H9 (cell line): ENCODE measurements at regions not wholly inside any gene's neighbourhood (a gene's known extent, or its start where the extent isn't known, plus 50 kb on each side); places are given as distances from the start of the nearest gene placed in this dataset.

Experiments used
- DNase-seq: peaks from one replicate; pipeline ENCODE4 v3.0.0-alpha.2; 2017
- H2AFZ ChIP-seq: one replicate; pipeline ENCODE4 v1.6.1; 2013; ENCODE audit warnings: mild to moderate bottlenecking, low read length, control low read depth, moderate library complexity
- H2AK5ac ChIP-seq: 2 replicates; pipeline ENCODE4 v1.6.1; 2013; ENCODE audit warnings: low read length, control low read depth, mixed read lengths; ENCODE audit not compliant: insufficient read length
- H2BK120ac ChIP-seq: one replicate; pipeline ENCODE4 v1.6.1; 2013; ENCODE audit warnings: low read depth, mild to moderate bottlenecking, low read length, control low read depth, inconsistent platforms; ENCODE audit not compliant: poor library complexity, severe bottlenecking
- H2BK12ac ChIP-seq: 2 replicates; pipeline ENCODE4 v1.6.1; 2013; ENCODE audit warnings: low read length, control low read depth, mixed read lengths, low read depth; ENCODE audit not compliant: insufficient read length
- H2BK15ac ChIP-seq: 2 replicates; pipeline ENCODE4 v1.6.1; 2013; ENCODE audit warnings: low read depth, low read length, control low read depth
- H2BK20ac ChIP-seq: one replicate; pipeline ENCODE4 v1.6.1; 2013; ENCODE audit warnings: low read depth, mild to moderate bottlenecking, low read length, control low read depth, inconsistent platforms; ENCODE audit not compliant: poor library complexity, severe bottlenecking
- H2BK5ac ChIP-seq: 2 replicates; pipeline ENCODE4 v1.6.1; 2013; ENCODE audit warnings: low read length, control low read depth, mixed read lengths; ENCODE audit not compliant: insufficient read length
- H3K14ac ChIP-seq: 2 replicates; pipeline ENCODE4 v1.6.1; 2013; ENCODE audit warnings: low read length, control low read depth; ENCODE audit not compliant: insufficient read depth
- H3K18ac ChIP-seq: 2 replicates; pipeline ENCODE4 v1.6.1; 2013; ENCODE audit warnings: low read depth, mild to moderate bottlenecking, mixed read lengths, low read length, control low read depth; ENCODE audit not compliant: insufficient read length
- H3K23ac ChIP-seq: 2 replicates; pipeline ENCODE4 v1.6.1; 2013; ENCODE audit warnings: low read length, control low read depth, mixed read lengths, low read depth; ENCODE audit not compliant: insufficient read length
- H3K23me2 ChIP-seq: 2 replicates; pipeline ENCODE4 v1.6.1; 2013; ENCODE audit warnings: low read depth, mild to moderate bottlenecking, mixed read lengths, low read length, control low read depth; ENCODE audit not compliant: insufficient read length, poor library complexity, severe bottlenecking
- H3K27ac ChIP-seq: 2 replicates; pipeline ENCODE4 v1.5.1; 2013; ENCODE audit warnings: low read length, control low read depth, mixed read lengths, low read depth; ENCODE audit not compliant: insufficient read length
- H3K27me3 ChIP-seq: 2 replicates; pipeline ENCODE4 v1.6.1; 2013; ENCODE audit warnings: low read length, control low read depth, inconsistent platforms; ENCODE audit not compliant: insufficient read depth
- H3K4ac ChIP-seq: 2 replicates; pipeline ENCODE4 v1.6.1; 2013; ENCODE audit warnings: low read depth, mild to moderate bottlenecking, control low read depth, inconsistent platforms, low read length, moderate library complexity
- H3K4me1 ChIP-seq: 2 replicates; pipeline ENCODE4 v1.6.1; 2013; ENCODE audit warnings: low read length, control low read depth, inconsistent platforms; ENCODE audit not compliant: insufficient read depth
- H3K4me2 ChIP-seq: 2 replicates; pipeline ENCODE4 v1.6.1; 2013; ENCODE audit warnings: low read length, control low read depth, mixed read lengths; ENCODE audit not compliant: insufficient read length, insufficient read depth
- H3K56ac ChIP-seq: 2 replicates; pipeline ENCODE4 v1.6.1; 2013; ENCODE audit warnings: low read depth, mild to moderate bottlenecking, mixed read lengths, low read length, control low read depth; ENCODE audit not compliant: insufficient read length
- H3K79me1 ChIP-seq: 2 replicates; pipeline ENCODE4 v1.6.1; 2013; ENCODE audit warnings: low read depth, mild to moderate bottlenecking, moderate library complexity, low read length, control low read depth, inconsistent platforms; ENCODE audit not compliant: insufficient read depth, poor library complexity, severe bottlenecking
- H3K79me2 ChIP-seq: 2 replicates; pipeline ENCODE4 v1.6.1; 2013; ENCODE audit warnings: low read length, control low read depth, inconsistent platforms; ENCODE audit not compliant: insufficient read depth
- H3K9ac ChIP-seq: 2 replicates; pipeline ENCODE4 v1.6.1; 2013; ENCODE audit warnings: low read length, control low read depth, mixed read lengths; ENCODE audit not compliant: insufficient read length; ENCODE audit errors: extremely low read depth
- H3K9me3 ChIP-seq: one replicate; pipeline ENCODE4 v1.6.1; 2013; ENCODE audit warnings: low read depth, low read length, inconsistent platforms; ENCODE audit not compliant: control insufficient read depth
- H3T11ph ChIP-seq: one replicate; pipeline ENCODE4 v1.6.1; 2013; ENCODE audit warnings: mild to moderate bottlenecking, low read length, control low read depth, inconsistent platforms
- H4K20me1 ChIP-seq: one replicate; pipeline ENCODE4 v1.6.1; 2013; ENCODE audit not compliant: control insufficient read depth, insufficient read length, insufficient read depth
- H4K5ac ChIP-seq: 2 replicates; pipeline ENCODE4 v1.6.1; 2013; ENCODE audit warnings: low read depth, mild to moderate bottlenecking, mixed read lengths, low read length, control low read depth; ENCODE audit not compliant: insufficient read length
- H4K8ac ChIP-seq: replicated peaks from 2 replicates; pipeline ENCODE4 v1.6.1; 2013; ENCODE audit warnings: low read length, control low read depth, mixed read lengths, low read depth; ENCODE audit not compliant: insufficient read length
- H4K91ac ChIP-seq: 2 replicates; pipeline ENCODE4 v1.6.1; 2013; ENCODE audit warnings: low read depth, mild to moderate bottlenecking, moderate library complexity, mixed read lengths, low read length, control low read depth; ENCODE audit not compliant: insufficient read length
- H3K27ac Mint-ChIP-seq, 3 experiments: 2 replicates in 2 of 3; 3 replicates in 1 of 3; pipeline ENCODE4 v1.8.0; 2020 to 2021; ENCODE audit warnings: mixed read lengths in 3 of 3, mild to moderate bottlenecking in 1 of 3, moderate library complexity in 1 of 3
- H3K27me3 Mint-ChIP-seq: 2 replicates; pipeline ENCODE4 v1.8.0; 2021; ENCODE audit warnings: low read depth, mild to moderate bottlenecking, moderate library complexity, mixed read lengths
- H3K36me3 Mint-ChIP-seq, 3 experiments: 2 replicates in 2 of 3; 3 replicates in 1 of 3; pipeline ENCODE4 v1.8.0; 2020 to 2021; ENCODE audit warnings: low read depth in 3 of 3, mixed read lengths in 3 of 3; ENCODE audit not compliant: insufficient read depth in 1 of 3
- H3K4me1 Mint-ChIP-seq, 2 experiments: 2 replicates each; pipeline ENCODE4 v1.8.0; 2020; ENCODE audit warnings: mixed read lengths in 2 of 2
- H3K4me3 Mint-ChIP-seq, 2 experiments: 2 replicates in 1 of 2; 3 replicates in 1 of 2; pipeline ENCODE4 v1.8.0; 2020 to 2021; ENCODE audit warnings: mild to moderate bottlenecking in 2 of 2, mixed read lengths in 2 of 2, moderate library complexity in 1 of 2
- H3K9me3 Mint-ChIP-seq, 2 experiments: 2 replicates in 1 of 2; 3 replicates in 1 of 2; pipeline ENCODE4 v1.8.0; 2020; ENCODE audit warnings: mild to moderate bottlenecking in 2 of 2, mixed read lengths in 2 of 2, moderate library complexity in 1 of 2
- WGBS: extraction: QIAGEN DNeasy Blood & Tissue Kit; methylation state at CpG from one replicate; pipeline ENCODE4 v1.1.7; 2013; ENCODE audit warnings: missing lambda C conversion rate, low lambda C conversion rate, mixed read lengths; ENCODE audit not compliant: insufficient read length; ENCODE audit errors: extremely low coverage; 5-methylcytosine and 5-hydroxymethylcytosine counted together
- TF ChIP-seq, protein P1 (sequence below): fragments of 200-600 bp; sonication (generic); conservative IDR thresholded peaks from 3 replicates; pipeline ENCODE4 v1.8.0; 2021; ENCODE audit warnings: antibody characterized with exemption, mild to moderate bottlenecking

DNA sequence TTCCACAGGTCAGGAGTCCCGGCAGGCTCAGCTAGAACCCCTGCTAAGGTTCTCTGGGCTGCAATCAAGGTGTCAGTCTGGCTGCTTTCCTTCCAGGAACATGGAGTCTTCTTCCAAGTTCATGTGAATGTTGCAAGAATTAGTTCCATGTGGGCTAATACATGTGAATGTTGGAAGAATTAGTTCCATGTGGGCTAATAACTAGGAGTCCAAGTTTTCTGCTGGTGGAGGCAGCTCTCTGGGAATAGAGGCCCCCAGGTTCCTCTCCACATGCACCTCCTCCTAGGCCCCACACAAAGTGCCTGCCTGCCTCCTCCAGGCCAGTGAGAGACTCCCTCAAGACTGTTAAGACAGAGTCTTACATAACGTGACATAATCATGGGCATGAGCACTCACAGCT, 140.8 kb upstream of the SLC35G4 start:
- no peaks in the 10 kb centered on the region for H4K20me1 ChIP-seq
- no peak for DNase-seq
- H4K8ac ChIP-seq, result no peak overlapping the region
- no peak overlapping the region for H2BK120ac ChIP-seq
- Mint-ChIP-seq H3K4me1 (no peaks in the 10 kb centered on the region), H3K27me3 (no peaks in the 10 kb centered on the region), H3K36me3 (no peaks in the 10 kb centered on the region), H3K4me3 (no peak overlapping the region), H3K27ac (no peak overlapping the region), H3K9me3 (no peaks in the 10 kb centered on the region; a peak in 3 of 5 replicates)
- TF ChIP-seq, protein P1, sequence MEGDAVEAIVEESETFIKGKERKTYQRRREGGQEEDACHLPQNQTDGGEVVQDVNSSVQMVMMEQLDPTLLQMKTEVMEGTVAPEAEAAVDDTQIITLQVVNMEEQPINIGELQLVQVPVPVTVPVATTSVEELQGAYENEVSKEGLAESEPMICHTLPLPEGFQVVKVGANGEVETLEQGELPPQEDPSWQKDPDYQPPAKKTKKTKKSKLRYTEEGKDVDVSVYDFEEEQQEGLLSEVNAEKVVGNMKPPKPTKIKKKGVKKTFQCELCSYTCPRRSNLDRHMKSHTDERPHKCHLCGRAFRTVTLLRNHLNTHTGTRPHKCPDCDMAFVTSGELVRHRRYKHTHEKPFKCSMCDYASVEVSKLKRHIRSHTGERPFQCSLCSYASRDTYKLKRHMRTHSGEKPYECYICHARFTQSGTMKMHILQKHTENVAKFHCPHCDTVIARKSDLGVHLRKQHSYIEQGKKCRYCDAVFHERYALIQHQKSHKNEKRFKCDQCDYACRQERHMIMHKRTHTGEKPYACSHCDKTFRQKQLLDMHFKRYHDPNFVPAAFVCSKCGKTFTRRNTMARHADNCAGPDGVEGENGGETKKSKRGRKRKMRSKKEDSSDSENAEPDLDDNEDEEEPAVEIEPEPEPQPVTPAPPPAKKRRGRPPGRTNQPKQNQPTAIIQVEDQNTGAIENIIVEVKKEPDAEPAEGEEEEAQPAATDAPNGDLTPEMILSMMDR, result no peak
- H2BK20ac ChIP-seq, result no peak overlapping the region
- H3K56ac ChIP-seq, result no peak overlapping the region
- no peak overlapping the region for H3K27ac ChIP-seq
- H4K5ac ChIP-seq, result no peak overlapping the region
- H3K14ac ChIP-seq, result no peak overlapping the region
- no peaks in the 10 kb centered on the region for H3K79me2 ChIP-seq
- H3K79me1 ChIP-seq, result no peaks in the 10 kb centered on the region
- no peak overlapping the region for H3K4me2 ChIP-seq
- no peak overlapping the region for H2AK5ac ChIP-seq
- no CpG with 5 or more reads among the region's 2 CpGs for WGBS
- H3K9ac ChIP-seq, result no peak overlapping the region
- no peak overlapping the region for H3T11ph ChIP-seq
- no peak overlapping the region for H3K4ac ChIP-seq
- no peaks in the 10 kb centered on the region for H3K9me3 ChIP-seq
- no peak overlapping the region for H2BK12ac ChIP-seq
- H3K4me1 ChIP-seq, result no peaks in the 10 kb centered on the region; the same call in 1 of the 2 replicates
- H3K27me3 ChIP-seq, result no peaks in the 10 kb centered on the region
- no peak overlapping the region for H3K23ac ChIP-seq
- H2BK15ac ChIP-seq, result no peak overlapping the region
- H3K18ac ChIP-seq, result no peak overlapping the region
- no peak overlapping the region for H2BK5ac ChIP-seq
- no peak overlapping the region for H2AFZ ChIP-seq
- H3K23me2 ChIP-seq, result no peaks in the 10 kb centered on the region
- no peak overlapping the region for H4K91ac ChIP-seq
